GM12878 (cell line): ENCODE measurements at regions not wholly inside any gene's neighbourhood (a gene's known extent, or its start where the extent isn't known, plus 50 kb on each side); places are given as distances from the start of the nearest gene placed in this dataset.

Experiments used
- ATAC-seq: fragments of 200-7000 bp; cut with Tn5 transposase; 3 replicates; pipeline ENCODE4 v1.9.1; 2020; ENCODE audit warnings: mild to moderate bottlenecking, moderate library complexity
- BruUV-seq: library from RNA; stranded (reverse); fragments of 400-500 nt; replicated peaks from 2 replicates; lab custom pipeline; 2021; lab: Mats Ljungman, UMichigan
- CTCF ChIA-PET: fragments of 300-600 bp; sonication (Branson Sonifier 250); formaldehyde crosslinking; extraction: SDS; loops from one replicate; lab custom pipeline; 2021; ENCODE audit warnings: inconsistent platforms; lab: Yijun Ruan, JAX
- POLR2A ChIA-PET: fragments of 350-600 bp; formaldehyde crosslinking; extraction: SDS; loops from one replicate; lab custom pipeline; 2021; ENCODE audit warnings: inconsistent platforms; lab: Charles Lee
- RAD21 ChIA-PET: fragments of 300-600 bp; sonication (Branson Sonifier 250); formaldehyde crosslinking; loops from one replicate; lab custom pipeline; 2023; ENCODE audit warnings: antibody characterized with exemption; ENCODE audit not compliant: unreplicated experiment; lab: Charles Lee
- SMC1A ChIA-PET: fragments of 300-600 bp; sonication (Branson Sonifier 250); formaldehyde crosslinking; loops from one replicate; lab custom pipeline; 2023; ENCODE audit not compliant: unreplicated experiment, uncharacterized antibody; lab: Charles Lee
- DNase-seq: peaks from one replicate; pipeline ENCODE4 v3.0.0-alpha.2; 2011; ENCODE audit warnings: low read depth, low spot score
- FAIRE-seq: peaks from 3 replicates; lab custom pipeline; 2011; peaks lifted over from hg19 to GRCh38; lab: Jason Lieb, UNC
- H2AFZ ChIP-seq: 2 replicates; pipeline ENCODE4 v1.6.0; 2011; ENCODE audit warnings: low read depth, low read length, control low read depth; ENCODE audit not compliant: control insufficient read depth
- H3K27ac ChIP-seq: 2 replicates; pipeline ENCODE4 v1.5.1; 2011; ENCODE audit warnings: control low read depth; ENCODE audit not compliant: control insufficient read depth, insufficient read depth
- H3K27me3 ChIP-seq, 2 experiments: replicated peaks in 1 of 2; 2 replicates each; pipeline versions ENCODE4 v1.6.0 to v1.6.1; 2011; ENCODE audit warnings: low read length in 1 of 2; ENCODE audit not compliant: control insufficient read depth in 2 of 2, insufficient read depth in 2 of 2
- H3K36me3 ChIP-seq, 2 experiments: 2 replicates each; pipeline ENCODE4 v1.5.1; 2011; ENCODE audit warnings: low read length in 1 of 2; ENCODE audit not compliant: control insufficient read depth in 2 of 2, insufficient read depth in 2 of 2
- H3K4me1 ChIP-seq: 2 replicates; pipeline ENCODE4 v1.6.1; 2011; ENCODE audit warnings: mild to moderate bottlenecking, low read length, moderate library complexity, mixed read lengths; ENCODE audit not compliant: control insufficient read depth, insufficient read depth
- H3K4me2 ChIP-seq: 2 replicates; pipeline ENCODE4 v1.6.0; 2011; ENCODE audit warnings: control low read depth; ENCODE audit not compliant: control insufficient read depth, insufficient read depth
- H3K4me3 ChIP-seq: fragments of 200-600 bp; sonication (generic); 2 replicates; pipeline ENCODE4 v1.5.1; 2016
- H3K79me2 ChIP-seq: 2 replicates; pipeline ENCODE4 v1.6.0; 2011; ENCODE audit warnings: low read length; ENCODE audit not compliant: control insufficient read depth, insufficient read depth
- H3K9ac ChIP-seq: 2 replicates; pipeline ENCODE4 v1.8.0; 2011; ENCODE audit warnings: low read length, control low read depth, mixed read lengths; ENCODE audit not compliant: control insufficient read depth, insufficient read depth
- H3K9me3 ChIP-seq: replicated peaks from 3 replicates; pipeline ENCODE4 v1.5.1; 2011; ENCODE audit warnings: mild to moderate bottlenecking, low read length; ENCODE audit not compliant: control insufficient read depth, insufficient read depth
- H4K20me1 ChIP-seq: 2 replicates; pipeline ENCODE4 v1.6.0; 2011; ENCODE audit not compliant: control insufficient read depth, insufficient read depth
- EED ChIP-seq: sonication (generic); IDR thresholded peaks from 2 replicates; pipeline ENCODE4 v1.6.1; 2016; ENCODE audit warnings: antibody characterized with exemption, low read depth
- FOS ChIP-seq: IDR thresholded peaks from 3 replicates; pipeline ENCODE4 v1.6.1; 2011; ENCODE audit warnings: borderline replicate concordance; ENCODE audit not compliant: insufficient read length; ENCODE audit errors: extremely low read depth
- FOXM1 ChIP-seq: IDR thresholded peaks from 2 replicates; pipeline ENCODE4 v1.6.1; 2012; ENCODE audit warnings: low read depth, mild to moderate bottlenecking, inconsistent platforms, low read length, moderate library complexity
- HDAC6 ChIP-seq: fragments of 200-600 bp; sonication (generic); IDR thresholded peaks from one replicate; pipeline ENCODE4 v1.8.0; 2017; ENCODE audit warnings: antibody characterized with exemption; ENCODE audit not compliant: unreplicated experiment
- JUNB ChIP-seq: IDR thresholded peaks from 2 replicates; pipeline ENCODE4 v1.6.1; 2016; ENCODE audit warnings: antibody characterized with exemption, mild to moderate bottlenecking
- MEF2B ChIP-seq: fragments of 450-650 bp; IDR thresholded peaks from 2 replicates; pipeline ENCODE4 v1.6.1; 2018; ENCODE audit warnings: mild to moderate bottlenecking, moderate library complexity; ENCODE audit not compliant: partially characterized antibody, poor library complexity, severe bottlenecking
- NKRF ChIP-seq: fragments of 450-650 bp; conservative IDR thresholded peaks from 2 replicates; pipeline ENCODE4 v1.6.1; 2017; ENCODE audit warnings: mild to moderate bottlenecking, moderate library complexity
- POLR2A ChIP-seq: IDR thresholded peaks from 2 replicates; pipeline ENCODE4 v1.6.1; 2011; ENCODE audit warnings: low read depth, mild to moderate bottlenecking, low read length
- SMAD1 ChIP-seq: fragments of 450-650 bp; IDR thresholded peaks from 2 replicates; pipeline ENCODE4 v1.6.1; 2018; ENCODE audit warnings: mild to moderate bottlenecking, low read depth; ENCODE audit not compliant: partially characterized antibody
- SRF ChIP-seq, 2 experiments: IDR thresholded peaks; 2 replicates each; pipeline ENCODE4 v1.6.1; 2011; ENCODE audit warnings: low read depth in 2 of 2, low read length in 2 of 2, mild to moderate bottlenecking in 1 of 2, moderate library complexity in 1 of 2
- SUZ12 ChIP-seq: fragments of 200-600 bp; sonication (generic); IDR thresholded peaks from one replicate; pipeline ENCODE4 v1.6.1; 2018; ENCODE audit warnings: antibody characterized with exemption, mild to moderate bottlenecking; ENCODE audit not compliant: unreplicated experiment
- TARDBP ChIP-seq: IDR thresholded peaks from 2 replicates; pipeline ENCODE4 v1.6.1; 2016; ENCODE audit warnings: borderline replicate concordance
- USF2 ChIP-seq: IDR thresholded peaks from 2 replicates; pipeline ENCODE4 v1.6.1; 2011; ENCODE audit warnings: low read depth, low read length, improper control_type of control experiment, borderline replicate concordance
- ZBTB40 ChIP-seq: fragments of 450-650 bp; IDR thresholded peaks from 2 replicates; pipeline ENCODE4 v1.6.1; 2016; ENCODE audit warnings: mild to moderate bottlenecking, moderate library complexity, borderline replicate concordance
- ZNF217 ChIP-seq: fragments of 450-650 bp; IDR thresholded peaks from 2 replicates; pipeline ENCODE4 v1.6.1; 2017; ENCODE audit warnings: antibody characterized with exemption, mild to moderate bottlenecking
- WGBS: methylation state at CpG from one replicate; pipeline ENCODE4 v1.1.6; 2016; ENCODE audit warnings: low lambda C conversion rate; ENCODE audit not compliant: insufficient replicate concordance, insufficient coverage; ENCODE audit errors: missing lambda C conversion rate; 5-methylcytosine and 5-hydroxymethylcytosine counted together
- in situ Hi-C: fragments of 300-500 bp; cut with MboI; formaldehyde crosslinking; loops from 9 replicates; pipeline ENCODE4 v1.14.3; 2018; ENCODE audit warnings: mixed read lengths
- intact Hi-C: fragments of 100-400 bp; cut with micrococcal nuclease; formaldehyde crosslinking; loops from one replicate; pipeline ENCODE4 v1.14.2; 2022; ENCODE audit not compliant: unreplicated experiment
- TF ChIP-seq, protein P1 (sequence below): fragments of 150-350 bp; IDR thresholded peaks from 2 replicates; pipeline ENCODE4 v1.6.1; 2016; ENCODE audit warnings: low read depth, low read length

DNA sequence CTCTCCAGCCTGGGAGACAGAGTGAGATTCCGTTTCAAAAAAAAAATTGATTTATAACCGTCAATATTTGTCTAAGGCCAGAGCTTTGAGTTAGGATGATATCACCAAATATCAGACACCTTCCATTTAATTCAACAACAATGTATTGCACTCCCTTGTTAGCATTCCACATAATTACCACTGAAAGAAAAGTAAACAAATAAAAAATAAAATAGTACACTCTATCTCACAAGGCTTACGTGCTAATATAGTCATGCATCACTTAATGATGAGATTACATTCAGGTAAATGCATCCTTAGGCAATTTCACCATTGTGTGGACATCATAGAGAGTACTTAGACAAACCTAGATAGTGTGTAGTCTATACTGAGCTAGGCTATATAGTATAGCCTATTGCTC, 127.6 kb upstream of the RHOBTB1 start:
- 61% methylated on average over 3 of the region's 3 CpGs for WGBS
- FAIRE-seq (no peak), ATAC-seq (no peak), DNase-seq (no peak)
- Histone ChIP-seq H3K4me1 (no peaks in the 10 kb centered on the region), H3K4me2 (no peak overlapping the region), H4K20me1 (no peaks in the 10 kb centered on the region), H3K27me3 (no peaks in the 10 kb centered on the region), H3K79me2 (no peaks in the 10 kb centered on the region), H3K9me3 (no peaks in the 10 kb centered on the region), H3K27ac (no peak overlapping the region), H3K36me3 (no peaks in the 10 kb centered on the region), H3K9ac (no peak overlapping the region), H3K4me3 (no peak overlapping the region), H2AFZ (no peak overlapping the region)
- ChIA-PET CTCF (no interaction called here), POLR2A (no interaction called here), SMC1A (no interaction called here), RAD21 (no interaction called here)
- TF ChIP-seq USF2 (no peak), FOXM1 (no peak), HDAC6 (no peak), SRF (IDR thresholded peaks at IDR 0.05; ENCODE audit: low read depth in 2 of 2, low read length in 2 of 2) (no peak), NKRF (no peak), JUNB (no peak), POLR2A (no peak), ZNF217 (no peak), MEF2B (no peak), ZBTB40 (no peak), FOS (no peak), SMAD1 (no peak), EED (no peak), TARDBP (no peak), SUZ12 (no peak)
- TF ChIP-seq, protein P1, sequence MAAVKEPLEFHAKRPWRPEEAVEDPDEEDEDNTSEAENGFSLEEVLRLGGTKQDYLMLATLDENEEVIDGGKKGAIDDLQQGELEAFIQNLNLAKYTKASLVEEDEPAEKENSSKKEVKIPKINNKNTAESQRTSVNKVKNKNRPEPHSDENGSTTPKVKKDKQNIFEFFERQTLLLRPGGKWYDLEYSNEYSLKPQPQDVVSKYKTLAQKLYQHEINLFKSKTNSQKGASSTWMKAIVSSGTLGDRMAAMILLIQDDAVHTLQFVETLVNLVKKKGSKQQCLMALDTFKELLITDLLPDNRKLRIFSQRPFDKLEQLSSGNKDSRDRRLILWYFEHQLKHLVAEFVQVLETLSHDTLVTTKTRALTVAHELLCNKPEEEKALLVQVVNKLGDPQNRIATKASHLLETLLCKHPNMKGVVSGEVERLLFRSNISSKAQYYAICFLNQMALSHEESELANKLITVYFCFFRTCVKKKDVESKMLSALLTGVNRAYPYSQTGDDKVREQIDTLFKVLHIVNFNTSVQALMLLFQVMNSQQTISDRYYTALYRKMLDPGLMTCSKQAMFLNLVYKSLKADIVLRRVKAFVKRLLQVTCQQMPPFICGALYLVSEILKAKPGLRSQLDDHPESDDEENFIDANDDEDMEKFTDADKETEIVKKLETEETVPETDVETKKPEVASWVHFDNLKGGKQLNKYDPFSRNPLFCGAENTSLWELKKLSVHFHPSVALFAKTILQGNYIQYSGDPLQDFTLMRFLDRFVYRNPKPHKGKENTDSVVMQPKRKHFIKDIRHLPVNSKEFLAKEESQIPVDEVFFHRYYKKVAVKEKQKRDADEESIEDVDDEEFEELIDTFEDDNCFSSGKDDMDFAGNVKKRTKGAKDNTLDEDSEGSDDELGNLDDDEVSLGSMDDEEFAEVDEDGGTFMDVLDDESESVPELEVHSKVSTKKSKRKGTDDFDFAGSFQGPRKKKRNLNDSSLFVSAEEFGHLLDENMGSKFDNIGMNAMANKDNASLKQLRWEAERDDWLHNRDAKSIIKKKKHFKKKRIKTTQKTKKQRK, result no peak
- BruUV-seq, result no TSS peak
- intact Hi-C loops, result no loop called here
- in situ Hi-C loops, result no loop called here
